ENCODE measurements at regions not wholly inside any gene's neighbourhood (a gene's known extent, or its start where the extent isn't known, plus 50 kb on each side); places are given as distances from the start of the nearest gene placed in this dataset.
"Not testable (repeated sequence)": the region's sequence is repeated elsewhere in the genome, so short reads cannot be mapped to it uniquely, and the experiment has no call there.

- TF ChIP-seq CTCF (IDR thresholded peaks at IDR 0.05; ENCODE audit: insufficient read depth, low read length, poor library complexity, severe bottlenecking); EZH2phosphoT487 (conservative IDR thresholded peaks at IDR 0.05; ENCODE audit: low read length): not testable (repeated sequence)
These were observed 160.6 kb upstream of the THBS1 start for GRCh38 chr15:39420123-39420852.

Measured in SU-DHL-6 (cell line).